CD4-positive, alpha-beta T cell treated with Interleukin-17A for 4 hours (primary cell): ENCODE measurements at regions not wholly inside any gene's neighbourhood (a gene's known extent, or its start where the extent isn't known, plus 50 kb on each side); places are given as distances from the start of the nearest gene placed in this dataset.

Experiments used
- DNase-seq: peaks from one replicate; pipeline ENCODE4 v3.0.0-alpha.2; 2020; ENCODE audit warnings: mixed read lengths

DNA sequence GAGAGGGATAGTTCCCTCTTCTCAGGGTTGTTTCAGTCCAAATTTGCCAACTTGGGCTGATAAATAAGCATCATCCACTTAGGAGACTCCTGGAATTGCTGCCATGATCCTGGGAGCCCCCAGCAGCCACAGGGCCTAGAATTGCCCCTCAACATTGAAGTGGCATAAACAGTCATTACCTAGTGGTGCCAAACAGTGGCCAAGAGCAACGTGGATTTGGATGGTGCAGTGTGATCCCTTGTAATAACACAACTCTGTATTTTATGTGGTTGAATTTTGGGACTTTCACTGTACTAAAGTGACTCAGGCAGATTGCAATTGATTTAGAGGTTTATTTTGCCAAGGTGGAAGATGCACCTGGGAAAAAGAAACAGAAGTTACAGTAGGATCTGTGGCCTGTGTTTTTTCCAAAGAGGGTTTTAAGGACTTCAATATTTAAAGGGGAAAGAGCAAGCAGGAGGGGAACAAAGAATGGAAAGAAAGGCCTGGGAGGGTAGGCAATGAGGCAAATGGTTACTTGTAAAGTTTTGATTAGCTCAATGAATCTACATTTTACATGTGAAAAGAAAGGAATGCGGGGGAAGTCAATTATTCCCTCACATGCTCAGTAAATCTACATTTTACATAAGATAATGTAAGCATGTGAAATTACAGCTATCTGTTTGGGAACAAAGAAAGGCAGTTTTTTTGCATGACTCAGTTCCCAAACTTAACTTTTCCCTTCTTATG lies 168.0 kb upstream of the NOX3 start:
- no peak for DNase-seq

DNA sequence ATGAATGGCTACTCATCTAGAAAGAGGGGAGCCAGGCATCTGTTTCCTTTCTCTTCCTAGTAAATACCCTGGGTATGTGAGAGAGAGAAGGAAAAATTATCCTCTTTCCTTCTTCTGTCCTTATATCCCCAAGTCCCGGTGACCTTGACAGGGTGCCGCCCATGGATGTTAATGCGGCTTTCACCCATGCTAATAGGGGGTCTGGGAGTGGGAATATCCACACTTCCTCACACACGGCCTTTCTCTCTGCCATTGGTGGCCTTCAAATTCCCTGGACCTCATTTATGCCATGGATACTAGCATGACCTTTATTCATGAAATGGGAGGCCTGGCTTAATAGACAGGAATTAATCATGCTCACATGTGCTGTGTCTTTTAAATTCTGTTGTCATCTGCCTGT lies 159.0 kb upstream of the NOX3 start:
- DNase-seq: no peak

- no peak for DNase-seq
Measured at GRCh38 chr6:155611742-155612141, 156.1 kb upstream of the NOX3 start.

DNA sequence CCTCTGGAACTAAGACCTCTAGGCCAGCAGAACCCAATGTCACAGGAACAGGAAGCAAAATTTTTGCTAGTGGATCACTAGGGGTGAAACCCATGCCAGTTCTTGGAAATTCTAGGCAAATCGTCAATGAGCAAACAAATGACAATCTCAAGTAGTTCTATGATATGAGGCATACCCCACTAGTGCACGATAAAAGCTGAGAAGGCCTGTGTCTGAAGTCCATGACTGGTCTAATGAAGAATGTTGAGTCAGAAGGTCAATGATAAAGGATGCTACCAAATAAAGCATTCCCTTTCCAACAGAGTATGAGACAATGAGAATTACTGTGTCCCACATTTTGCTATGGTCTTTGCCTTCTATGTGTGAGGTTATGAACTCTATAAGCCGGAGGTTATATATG lies 149.4 kb upstream of the NOX3 start:
- no peak for DNase-seq

- DNase-seq: no peak
Measured at GRCh38 chr6:155599561-155599960, 143.9 kb upstream of the NOX3 start.

- no peak for DNase-seq
Measured at GRCh38 chr6:155599160-155599559, 143.5 kb upstream of the NOX3 start.

- no peak for DNase-seq
Measured at GRCh38 chr6:155595284-155595683, 139.6 kb upstream of the NOX3 start.

DNA sequence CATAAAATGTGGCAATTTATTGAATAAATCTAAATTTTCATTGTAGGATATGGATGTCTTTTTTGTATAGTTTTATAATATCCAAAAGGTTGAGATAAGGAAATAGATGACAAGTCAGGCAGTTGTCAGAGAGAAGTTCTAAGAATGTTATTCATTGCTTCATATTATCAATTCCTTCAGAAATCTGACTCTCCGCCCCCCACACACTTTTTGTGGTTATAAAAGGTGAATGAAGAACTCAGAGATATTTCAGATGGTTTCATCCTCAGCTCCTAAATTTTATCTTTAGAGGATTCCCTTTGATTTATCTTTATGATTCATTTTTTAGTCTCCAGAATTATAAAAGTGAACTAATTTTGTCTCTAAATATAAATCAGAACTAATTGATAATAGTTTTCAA lies 136.1 kb upstream of the NOX3 start:
- DNase-seq: no peak

DNA sequence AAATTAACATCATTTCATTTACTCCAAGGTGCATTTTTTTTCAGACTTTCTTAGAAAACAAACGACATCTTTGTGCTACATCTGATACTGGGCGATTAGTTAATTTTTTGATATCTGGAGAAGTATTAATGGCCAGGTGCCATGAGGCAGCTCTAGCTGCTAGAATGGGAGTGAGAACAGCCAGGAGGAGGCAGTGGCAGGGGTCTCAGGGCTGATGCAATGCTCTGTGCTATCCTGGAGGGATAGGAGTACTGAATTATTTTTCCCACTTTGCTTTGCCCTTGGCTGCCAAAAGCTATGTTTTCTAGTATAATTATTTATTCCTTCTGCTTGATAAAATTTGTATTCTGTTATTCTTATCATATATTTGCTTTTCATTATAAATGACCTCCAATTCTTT lies 133.6 kb upstream of the NOX3 start:
- DNase-seq: no peak

GRCh38 chr6:155587817-155588216 lies 132.2 kb upstream of the NOX3 start:
- no peak for DNase-seq

GRCh38 chr6:155586090-155586489 lies 130.5 kb upstream of the NOX3 start:
- DNase-seq: no peak

- DNase-seq: no peak
Measured at GRCh38 chr6:155584006-155584405, 128.4 kb upstream of the NOX3 start.

- no peak for DNase-seq
Measured at GRCh38 chr6:155582016-155582991, 126.7 kb upstream of the NOX3 start.

DNA sequence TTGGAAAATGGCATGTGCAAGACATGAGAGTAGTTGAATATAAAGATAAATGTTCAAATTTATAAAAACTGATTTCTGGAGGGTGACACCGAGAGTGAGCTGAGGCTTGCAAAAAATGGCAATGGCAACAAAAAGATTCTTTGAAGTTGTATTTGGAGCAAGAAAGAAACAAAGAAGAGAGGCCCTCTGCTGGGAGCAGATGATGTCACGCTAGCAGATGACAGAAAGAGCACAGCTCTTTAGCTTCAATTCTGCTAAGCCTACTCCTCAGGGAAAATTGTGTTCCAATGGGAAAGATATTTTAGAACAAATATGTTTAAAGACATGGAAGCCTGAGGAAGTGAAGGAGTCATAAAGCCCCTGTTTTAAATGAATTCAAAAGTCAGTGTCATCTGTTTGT lies 125.3 kb upstream of the NOX3 start:
- DNase-seq: no peak

GRCh38 chr6:155578251-155578650 lies 122.6 kb upstream of the NOX3 start:
- DNase-seq: no peak

DNA sequence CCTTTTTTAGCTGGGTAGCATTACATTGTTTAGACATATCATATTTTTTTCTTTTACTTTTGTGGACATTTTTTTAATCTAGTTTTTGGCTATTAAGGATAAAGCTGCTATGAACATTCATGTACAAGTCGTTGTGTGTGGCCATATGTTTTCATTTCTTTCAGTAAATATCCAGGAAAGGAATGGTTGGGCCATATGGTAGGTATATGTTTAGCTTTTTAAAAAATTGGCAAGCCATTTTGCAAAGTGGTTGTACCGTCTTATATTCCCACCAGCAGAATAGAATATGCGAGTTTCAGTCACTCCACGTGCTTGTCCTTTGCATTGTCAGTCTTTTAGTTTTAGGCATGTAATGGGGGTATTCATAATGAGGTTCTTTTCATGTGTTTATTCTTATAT lies 106.3 kb upstream of the NOX3 start:
- DNase-seq: no peak

DNA sequence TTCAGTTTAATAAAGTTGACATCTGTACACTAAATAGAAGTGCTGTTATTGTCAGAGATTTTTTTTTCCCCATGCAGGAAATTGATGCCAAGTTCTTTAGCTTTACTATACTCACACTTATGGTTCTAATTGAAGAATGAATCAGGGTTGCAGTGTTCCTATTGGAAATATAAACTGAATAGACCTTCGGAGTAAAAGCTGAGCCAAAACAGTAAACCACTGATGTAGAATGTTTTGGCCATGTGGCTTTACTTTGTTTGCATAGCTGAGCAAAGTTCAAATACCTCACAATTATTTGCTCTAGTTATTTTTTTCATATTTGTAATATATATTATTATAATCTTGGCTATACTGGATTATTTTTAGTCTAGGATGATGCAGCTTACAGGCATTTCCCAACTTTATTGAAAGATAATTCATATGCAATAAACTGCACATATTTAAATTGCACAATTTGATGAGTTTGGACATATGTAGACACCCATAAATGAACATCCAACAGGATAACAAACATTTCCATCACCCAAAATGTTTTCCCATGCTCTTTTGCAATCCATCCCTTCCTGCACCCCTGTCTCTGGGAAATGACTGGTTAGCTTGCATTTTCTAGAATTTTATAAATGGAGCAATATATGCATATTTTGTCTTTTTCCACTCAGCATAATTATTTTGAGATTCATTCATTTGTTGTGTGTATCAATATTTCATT lies 105.8 kb upstream of the NOX3 start:
- no peak for DNase-seq

DNA sequence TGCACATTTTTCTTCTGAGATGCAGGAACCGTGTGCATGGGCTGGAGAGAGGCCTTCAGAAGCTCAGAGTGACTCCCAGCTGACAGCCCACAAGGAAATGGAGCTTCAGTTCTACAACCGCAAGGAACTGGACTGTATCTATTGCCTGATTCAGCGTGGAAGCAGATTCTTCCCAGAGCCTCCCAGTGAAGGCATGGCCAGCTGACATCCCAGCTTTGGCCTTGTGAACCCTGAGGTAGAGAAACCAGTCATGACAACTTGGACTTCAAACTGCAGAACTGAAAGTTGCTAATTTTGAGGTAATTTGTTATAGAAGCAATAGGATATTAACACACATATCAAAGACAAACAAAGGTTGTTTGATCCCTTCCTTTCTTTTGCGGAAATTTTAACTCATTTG lies 94.3 kb upstream of the NOX3 start:
- no peak for DNase-seq

- no peak for DNase-seq
Measured at GRCh38 chr6:155549028-155549798, 93.6 kb upstream of the NOX3 start.

GRCh38 chr6:155548576-155548975 lies 92.9 kb upstream of the NOX3 start:
- DNase-seq: no peak

- no peak for DNase-seq
Measured at GRCh38 chr6:155544677-155545076, 89.0 kb upstream of the NOX3 start.

DNA sequence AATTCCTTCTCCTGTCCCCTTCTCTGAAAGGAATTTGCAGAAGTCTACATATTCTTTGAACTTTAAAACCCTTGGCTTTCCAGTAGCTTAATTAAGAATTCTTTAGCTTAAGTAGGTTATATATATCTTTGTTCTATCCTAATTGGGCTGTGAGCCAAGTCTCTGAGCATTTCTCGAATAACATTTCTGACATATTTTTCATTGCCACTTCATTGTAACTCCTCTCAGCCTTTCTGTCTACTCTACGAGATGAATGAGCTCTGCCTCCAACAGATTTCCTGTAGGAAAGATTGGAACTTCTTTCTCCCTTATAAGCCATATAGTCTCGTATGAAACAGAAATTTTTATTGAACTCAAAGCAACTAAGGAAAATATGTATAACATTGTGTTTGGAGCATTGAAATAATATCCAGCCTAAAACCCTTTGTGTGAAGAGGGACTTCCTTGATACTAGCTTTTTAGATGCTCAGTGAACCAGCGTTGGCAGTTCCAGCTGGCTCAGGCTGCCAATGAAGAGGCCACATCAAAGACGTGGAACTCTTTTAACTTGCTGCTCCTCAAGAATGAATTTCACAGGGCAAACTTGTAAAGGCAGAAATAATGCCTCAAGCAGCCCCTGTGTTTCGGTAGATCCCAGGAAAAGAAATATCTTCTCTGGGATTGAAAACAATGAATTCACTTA lies 87.7 kb upstream of the NOX3 start:
- no peak for DNase-seq
